Stimulated activated CD8-positive, alpha-beta memory T cell treated with anti-CD3 and anti-CD28 coated beads, Interleukin-15, amount 100 ng/mL, for 24 hours (primary cell): ENCODE measurements at regions not wholly inside any gene's neighbourhood (a gene's known extent, or its start where the extent isn't known, plus 50 kb on each side); places are given as distances from the start of the nearest gene placed in this dataset.

ENCODE experiments used
- DNase-seq: peaks from one replicate; pipeline ENCODE4 v3.0.0-alpha.2; 2020; ENCODE audit warnings: low read depth

- no peak for DNase-seq
Measured at GRCh38 chr2:191514613-191515012, 163.3 kb upstream of the NABP1 start.

GRCh38 chr2:191515551-191515950 lies 162.4 kb upstream of the NABP1 start:
- no peak for DNase-seq

- DNase-seq, result no peak
Measured at GRCh38 chr2:191516260-191516659, 161.7 kb upstream of the NABP1 start.

- DNase-seq, result no peak
Measured at GRCh38 chr2:191521608-191522208, 156.2 kb upstream of the NABP1 start.

GRCh38 chr2:191522478-191523120 lies 155.3 kb upstream of the NABP1 start:
- DNase-seq, result no peak

GRCh38 chr2:191526091-191526490 lies 151.8 kb upstream of the NABP1 start:
- no peak for DNase-seq

GRCh38 chr2:191526536-191526935 lies 151.4 kb upstream of the NABP1 start:
- DNase-seq, result no peak

GRCh38 chr2:191526953-191527556 lies 150.9 kb upstream of the NABP1 start:
- no peak for DNase-seq

- DNase-seq, result no peak
Measured at GRCh38 chr2:191530618-191531017, 147.3 kb upstream of the NABP1 start.

- no peak for DNase-seq
Measured at GRCh38 chr2:191533693-191534180, 144.2 kb upstream of the NABP1 start.

GRCh38 chr2:191537921-191538320 lies 140.0 kb upstream of the NABP1 start:
- no peak for DNase-seq

GRCh38 chr2:191538334-191538903 lies 139.5 kb upstream of the NABP1 start:
- no peak for DNase-seq

- no peak for DNase-seq
Measured at GRCh38 chr2:191539068-191539467, 138.9 kb upstream of the NABP1 start.

GRCh38 chr2:191540681-191541080 lies 137.3 kb upstream of the NABP1 start:
- DNase-seq, result no peak

GRCh38 chr2:191543708-191544107 lies 134.2 kb upstream of the NABP1 start:
- DNase-seq, result no peak

- DNase-seq, result no peak
Measured at GRCh38 chr2:191544461-191545062, 133.4 kb upstream of the NABP1 start.

- DNase-seq, result no peak
Measured at GRCh38 chr2:191545361-191545760, 132.6 kb upstream of the NABP1 start.

- DNase-seq, result no peak
Measured at GRCh38 chr2:191552066-191552465, 125.9 kb upstream of the NABP1 start.

- DNase-seq, result no peak
Measured at GRCh38 chr2:191554240-191554639, 123.7 kb upstream of the NABP1 start.

- peak; percentile 48 for DNase-seq
Measured at GRCh38 chr2:191555092-191555742, 122.7 kb upstream of the NABP1 start.

GRCh38 chr2:191556463-191556862 lies 121.5 kb upstream of the NABP1 start:
- DNase-seq, result no peak

- no peak for DNase-seq
Measured at GRCh38 chr2:191557841-191558240, 120.1 kb upstream of the NABP1 start.
